Stimulated activated CD4-positive, alpha-beta T cell treated with anti-CD3 and anti-CD28 coated beads, Interleukin-4, amount 100 ng/mL, for 4 hours (primary cell): ENCODE measurements at regions not wholly inside any gene's neighbourhood (a gene's known extent, or its start where the extent isn't known, plus 50 kb on each side); places are given as distances from the start of the nearest gene placed in this dataset.
"Not testable (repeated sequence)": the region's sequence is repeated elsewhere in the genome, so short reads cannot be mapped to it uniquely, and the experiment has no call there.

Experiments used
- DNase-seq, 2 experiments: peaks; one replicate each; pipeline ENCODE4 v3.0.0-alpha.2; 2020

GRCh38 chr12:74016324-74016723 is 521.3 kb upstream of the ATXN7L3B start:
- DNase-seq: not testable (repeated sequence)

- no peak for DNase-seq
Measured at GRCh38 chr12:74018849-74019248, 518.8 kb upstream of the ATXN7L3B start.

- DNase-seq: peak in 1 of 2 experiments; percentile 4
Measured at GRCh38 chr12:74021937-74022336, 515.7 kb upstream of the ATXN7L3B start.

DNA sequence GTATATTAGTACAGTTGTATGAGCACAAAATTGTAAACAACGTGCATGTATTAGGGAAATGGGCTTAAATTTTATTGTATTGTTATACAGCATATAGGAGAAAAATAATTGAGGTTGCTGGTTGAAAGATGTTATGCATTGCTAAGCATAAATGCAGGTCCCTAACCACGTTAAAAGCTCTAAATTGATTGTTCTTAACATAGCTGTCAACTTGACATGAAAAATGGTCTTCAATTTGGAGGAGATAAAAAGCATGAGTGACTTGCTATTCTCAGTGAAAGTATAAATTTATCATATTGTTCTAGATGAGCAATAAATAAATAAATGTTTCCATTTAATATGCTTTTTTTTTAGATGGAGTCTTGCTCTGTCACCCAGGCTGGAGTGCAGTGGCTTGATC is 506.6 kb upstream of the ATXN7L3B start:
- DNase-seq: no peak

DNA sequence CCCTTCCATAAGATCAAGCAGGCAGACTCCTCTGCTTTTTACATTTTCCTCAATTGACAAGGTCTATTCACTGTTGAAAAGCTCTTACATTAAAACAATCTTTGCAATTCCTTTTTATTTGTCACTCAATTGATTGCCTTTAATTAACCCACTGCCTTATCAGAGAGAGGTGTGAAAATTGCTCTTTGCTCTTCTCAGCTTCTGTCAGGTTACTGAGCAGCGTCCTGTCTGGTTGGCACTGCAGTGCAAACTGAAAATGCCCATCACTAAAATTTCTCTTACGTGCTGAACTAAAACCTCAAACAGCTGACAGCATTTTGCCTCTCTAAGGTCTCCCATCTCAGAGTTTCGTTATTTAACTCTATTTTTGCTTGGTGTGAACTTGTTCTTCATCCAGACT is 504.1 kb upstream of the ATXN7L3B start:
- no peak for DNase-seq

DNA sequence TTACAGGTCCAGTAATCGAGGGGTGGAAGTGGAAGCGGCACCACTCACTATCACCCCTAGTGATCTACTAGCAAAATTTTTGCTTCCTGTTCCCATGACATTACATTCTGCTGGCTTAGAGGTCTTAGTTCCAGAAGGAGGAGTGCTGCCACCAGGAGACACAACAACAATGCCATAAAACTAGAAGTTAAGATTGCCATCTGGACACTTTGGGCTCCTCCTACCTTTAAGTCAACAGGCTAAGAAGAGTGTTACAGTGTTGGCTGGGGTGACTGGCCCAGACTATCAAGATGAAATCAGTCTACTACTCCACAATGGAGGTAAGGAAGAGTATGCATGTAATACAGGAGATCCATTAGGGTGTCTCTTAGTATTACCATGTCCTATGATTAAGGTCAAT is 498.5 kb upstream of the ATXN7L3B start:
- DNase-seq: not testable (repeated sequence)

DNA sequence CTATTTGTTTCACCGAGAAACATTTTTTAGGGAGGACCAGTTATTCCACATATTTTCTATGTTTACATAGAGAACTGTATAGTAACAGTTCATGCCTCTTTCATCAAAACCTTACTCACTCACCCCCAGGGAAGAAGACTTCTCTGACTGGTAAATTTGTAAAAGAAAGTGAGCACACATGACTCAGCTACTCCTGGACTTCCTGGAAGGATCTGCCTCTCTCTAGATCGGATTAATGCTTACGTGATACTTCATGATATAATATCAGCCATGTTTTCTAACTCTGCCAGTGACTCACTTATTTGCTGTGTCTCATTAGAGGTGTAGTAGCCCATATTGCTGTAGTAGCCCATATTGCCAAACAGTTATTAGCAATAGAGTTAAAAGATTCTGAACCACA is 494.3 kb upstream of the ATXN7L3B start:
- no peak for DNase-seq

- DNase-seq: no peak
Measured at GRCh38 chr12:74049348-74049747, 488.3 kb upstream of the ATXN7L3B start.

DNA sequence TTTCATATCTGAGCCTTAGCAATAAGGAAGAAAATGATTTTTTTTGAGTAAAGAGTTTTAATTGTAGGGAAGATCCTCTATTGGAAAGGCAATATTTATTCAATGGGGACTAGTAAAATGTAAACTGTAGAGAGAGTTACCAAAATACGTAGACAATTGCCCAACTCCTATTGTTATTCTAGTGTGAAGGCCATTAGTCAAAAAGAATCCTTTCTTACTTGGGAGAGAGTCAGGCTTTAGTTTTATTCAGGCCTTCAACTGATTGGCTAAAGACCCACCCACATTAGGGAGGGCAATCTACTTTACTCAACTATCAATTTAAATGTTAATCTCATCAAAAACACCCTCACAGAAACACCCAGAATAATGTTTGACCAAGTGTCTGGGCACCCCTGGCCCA is 485.8 kb upstream of the ATXN7L3B start:
- no peak for DNase-seq

GRCh38 chr12:74066476-74066875 is 471.2 kb upstream of the ATXN7L3B start:
- no peak for DNase-seq

- no peak for DNase-seq
Measured at GRCh38 chr12:74071182-74071581, 466.5 kb upstream of the ATXN7L3B start.

DNA sequence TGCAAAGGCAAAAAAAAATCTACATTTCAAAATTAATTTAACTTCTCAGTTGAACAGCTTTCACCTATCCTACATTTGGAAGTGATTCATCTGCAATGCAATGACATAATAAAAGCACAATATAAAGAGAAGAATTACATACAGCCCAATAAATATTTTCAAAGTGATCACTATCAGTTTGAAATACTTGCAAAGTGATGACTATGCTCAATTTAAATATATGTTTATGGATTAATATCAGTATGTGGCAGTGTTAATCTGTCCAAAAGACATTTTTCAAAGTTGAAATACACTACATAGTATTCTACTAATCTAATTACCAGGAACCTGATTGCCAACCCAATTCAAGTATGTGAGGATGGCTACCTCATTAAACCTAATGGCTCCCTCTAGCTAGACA is 460.7 kb upstream of the ATXN7L3B start:
- no peak for DNase-seq

- DNase-seq: no peak
Measured at GRCh38 chr12:74105434-74105833, 432.2 kb upstream of the ATXN7L3B start.

GRCh38 chr12:74108729-74109128 is 428.9 kb upstream of the ATXN7L3B start:
- no peak for DNase-seq

GRCh38 chr12:74111688-74112360 is 425.8 kb upstream of the ATXN7L3B start:
- no peak for DNase-seq

- DNase-seq: no peak
Measured at GRCh38 chr12:74119811-74120362, 417.7 kb upstream of the ATXN7L3B start.

GRCh38 chr12:74120644-74121043 is 417.0 kb upstream of the ATXN7L3B start:
- DNase-seq: no peak

GRCh38 chr12:74129702-74130101 is 407.9 kb upstream of the ATXN7L3B start:
- DNase-seq: no peak

GRCh38 chr12:74144396-74144795 is 393.2 kb upstream of the ATXN7L3B start:
- DNase-seq: no peak

GRCh38 chr12:74145328-74145727 is 392.3 kb upstream of the ATXN7L3B start:
- no peak for DNase-seq

GRCh38 chr12:74148849-74149248 is 388.8 kb upstream of the ATXN7L3B start:
- no peak for DNase-seq

GRCh38 chr12:74152370-74152769 is 385.3 kb upstream of the ATXN7L3B start:
- no peak for DNase-seq

- DNase-seq: no peak
Measured at GRCh38 chr12:74166096-74166495, 371.5 kb upstream of the ATXN7L3B start.

GRCh38 chr12:74169607-74170006 is 368.0 kb upstream of the ATXN7L3B start:
- no peak for DNase-seq
